ENCODE measurements at regions not wholly inside any gene's neighbourhood (a gene's known extent, or its start where the extent isn't known, plus 50 kb on each side); places are given as distances from the start of the nearest gene placed in this dataset.

- DNase-seq (ENCODE audit: low spot score) = no peak
These were observed 190.7 kb downstream of the HLX start for GRCh38 chr1:221069986-221070385.

- DNase-seq (ENCODE audit: low spot score) = no peak
These were observed 192.5 kb downstream of the HLX start for GRCh38 chr1:221071777-221072176.

- no peak for DNase-seq (ENCODE audit: low spot score)
These were observed 193.0 kb downstream of the HLX start for GRCh38 chr1:221072214-221072613.

GRCh38 chr1:221074332-221074731 lies 195.1 kb downstream of the HLX start:
- no peak for DNase-seq (ENCODE audit: low spot score)

- DNase-seq (ENCODE audit: low spot score) = no peak
These were observed 196.7 kb downstream of the HLX start for GRCh38 chr1:221075911-221076310.

- no peak for DNase-seq (ENCODE audit: low spot score)
These were observed 197.2 kb downstream of the HLX start for GRCh38 chr1:221076391-221076811.

- DNase-seq (ENCODE audit: low spot score) = no peak
These were observed 199.2 kb downstream of the HLX start for GRCh38 chr1:221078260-221078965.

GRCh38 chr1:221083902-221084301 lies 204.7 kb downstream of the HLX start:
- no peak for DNase-seq (ENCODE audit: low spot score)

GRCh38 chr1:221084681-221085080 lies 205.4 kb downstream of the HLX start:
- no peak for DNase-seq (ENCODE audit: low spot score)

- DNase-seq (ENCODE audit: low spot score) = no peak
These were observed 206.6 kb downstream of the HLX start for GRCh38 chr1:221085701-221086375.

GRCh38 chr1:221087919-221088318 lies 208.7 kb downstream of the HLX start:
- no peak for DNase-seq (ENCODE audit: low spot score)

- no peak for DNase-seq (ENCODE audit: low spot score)
These were observed 210.0 kb downstream of the HLX start for GRCh38 chr1:221089273-221089672.

GRCh38 chr1:221089803-221090202 lies 210.6 kb downstream of the HLX start:
- no peak for DNase-seq (ENCODE audit: low spot score)

- no peak for DNase-seq (ENCODE audit: low spot score)
These were observed 214.9 kb downstream of the HLX start for GRCh38 chr1:221093903-221094791.

GRCh38 chr1:221097479-221098281 lies 218.4 kb downstream of the HLX start:
- DNase-seq (ENCODE audit: low spot score) = no peak

- no peak for DNase-seq (ENCODE audit: low spot score)
These were observed 219.5 kb downstream of the HLX start for GRCh38 chr1:221098471-221099405.

- no peak for DNase-seq (ENCODE audit: low spot score)
These were observed 220.7 kb downstream of the HLX start for GRCh38 chr1:221099747-221100595.

- DNase-seq (ENCODE audit: low spot score) = no peak
These were observed 221.4 kb downstream of the HLX start for GRCh38 chr1:221100611-221101010.

GRCh38 chr1:221101807-221102605 lies 222.8 kb downstream of the HLX start:
- DNase-seq (ENCODE audit: low spot score) = no peak

Data from RKO (cell line).